GM06990 (cell line): ENCODE measurements at regions not wholly inside any gene's neighbourhood (a gene's known extent, or its start where the extent isn't known, plus 50 kb on each side); places are given as distances from the start of the nearest gene placed in this dataset.

Experiments
- DNase-seq: peaks from one replicate; pipeline ENCODE4 v3.0.0-alpha.2; 2011; ENCODE audit not compliant: insufficient read length; ENCODE audit errors: extremely low read depth
- H3K27me3 ChIP-seq: replicated peaks from 2 replicates; pipeline ENCODE4 v1.6.0; 2011; ENCODE audit warnings: low read length; ENCODE audit not compliant: control insufficient read depth, insufficient read depth
- H3K36me3 ChIP-seq: 2 replicates; pipeline ENCODE4 v1.5.1; 2011; ENCODE audit warnings: low read length; ENCODE audit not compliant: control insufficient read depth, insufficient read depth
- H3K4me3 ChIP-seq: replicated peaks from 2 replicates; pipeline ENCODE4 v1.5.1; 2011; ENCODE audit warnings: low read depth, mild to moderate bottlenecking, control low read depth, low read length
- TF ChIP-seq, protein P1 (sequence below): IDR thresholded peaks from 2 replicates; pipeline ENCODE4 v1.5.1; 2011; ENCODE audit warnings: low read length, control low read depth, mild to moderate bottlenecking, inconsistent platforms; ENCODE audit not compliant: insufficient read depth, poor library complexity, severe bottlenecking

DNA sequence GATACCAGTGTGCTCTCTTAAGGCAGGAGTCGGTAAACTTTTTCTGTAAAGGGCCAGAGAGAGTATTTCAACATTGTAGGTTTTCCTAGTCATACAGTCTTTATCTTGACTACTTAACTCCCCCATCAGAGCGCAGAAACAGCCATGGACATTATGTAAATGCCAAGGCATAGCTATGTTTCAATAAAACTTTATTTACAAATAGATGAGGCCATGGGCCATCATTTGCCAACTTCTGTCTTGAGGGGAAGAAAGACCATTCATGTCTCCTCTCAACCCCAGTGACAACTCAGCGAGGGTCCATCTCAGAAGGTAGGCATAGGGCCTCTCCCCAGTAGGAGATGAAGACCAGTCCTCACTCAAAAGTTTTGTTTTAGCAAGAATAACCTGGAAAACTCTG, 301.3 kb downstream of the FBXW7 start:
- H3K27me3 ChIP-seq = no peaks in the 10 kb centered on the region
- no peaks in the 10 kb centered on the region for H3K36me3 ChIP-seq
- DNase-seq = no peak
- TF ChIP-seq, protein P1, sequence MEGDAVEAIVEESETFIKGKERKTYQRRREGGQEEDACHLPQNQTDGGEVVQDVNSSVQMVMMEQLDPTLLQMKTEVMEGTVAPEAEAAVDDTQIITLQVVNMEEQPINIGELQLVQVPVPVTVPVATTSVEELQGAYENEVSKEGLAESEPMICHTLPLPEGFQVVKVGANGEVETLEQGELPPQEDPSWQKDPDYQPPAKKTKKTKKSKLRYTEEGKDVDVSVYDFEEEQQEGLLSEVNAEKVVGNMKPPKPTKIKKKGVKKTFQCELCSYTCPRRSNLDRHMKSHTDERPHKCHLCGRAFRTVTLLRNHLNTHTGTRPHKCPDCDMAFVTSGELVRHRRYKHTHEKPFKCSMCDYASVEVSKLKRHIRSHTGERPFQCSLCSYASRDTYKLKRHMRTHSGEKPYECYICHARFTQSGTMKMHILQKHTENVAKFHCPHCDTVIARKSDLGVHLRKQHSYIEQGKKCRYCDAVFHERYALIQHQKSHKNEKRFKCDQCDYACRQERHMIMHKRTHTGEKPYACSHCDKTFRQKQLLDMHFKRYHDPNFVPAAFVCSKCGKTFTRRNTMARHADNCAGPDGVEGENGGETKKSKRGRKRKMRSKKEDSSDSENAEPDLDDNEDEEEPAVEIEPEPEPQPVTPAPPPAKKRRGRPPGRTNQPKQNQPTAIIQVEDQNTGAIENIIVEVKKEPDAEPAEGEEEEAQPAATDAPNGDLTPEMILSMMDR = no peak
- no peak overlapping the region for H3K4me3 ChIP-seq

DNA sequence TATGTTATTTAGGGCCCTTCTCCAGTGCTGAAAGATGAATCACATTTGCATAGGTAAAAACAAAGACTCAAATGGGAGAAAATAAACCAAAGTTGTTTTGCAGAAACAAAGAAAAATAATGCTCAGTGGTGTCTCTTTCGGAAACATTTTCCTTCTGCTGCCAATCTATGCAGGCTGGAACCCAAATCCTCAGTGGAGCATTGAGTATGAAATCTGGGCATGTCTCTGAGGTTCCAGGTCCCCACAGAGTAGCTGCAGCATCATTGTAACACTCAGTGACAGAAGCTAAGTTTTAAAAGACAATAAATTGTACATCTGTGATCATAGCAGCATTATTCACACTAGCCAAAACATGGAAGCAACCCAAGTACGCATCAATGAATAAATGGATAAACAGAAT, 303.6 kb downstream of the FBXW7 start:
- H3K27me3 ChIP-seq = no peaks in the 10 kb centered on the region
- TF ChIP-seq, protein P1 = no peak
- no peak overlapping the region for H3K4me3 ChIP-seq
- no peaks in the 10 kb centered on the region for H3K36me3 ChIP-seq
- DNase-seq = no peak

DNA sequence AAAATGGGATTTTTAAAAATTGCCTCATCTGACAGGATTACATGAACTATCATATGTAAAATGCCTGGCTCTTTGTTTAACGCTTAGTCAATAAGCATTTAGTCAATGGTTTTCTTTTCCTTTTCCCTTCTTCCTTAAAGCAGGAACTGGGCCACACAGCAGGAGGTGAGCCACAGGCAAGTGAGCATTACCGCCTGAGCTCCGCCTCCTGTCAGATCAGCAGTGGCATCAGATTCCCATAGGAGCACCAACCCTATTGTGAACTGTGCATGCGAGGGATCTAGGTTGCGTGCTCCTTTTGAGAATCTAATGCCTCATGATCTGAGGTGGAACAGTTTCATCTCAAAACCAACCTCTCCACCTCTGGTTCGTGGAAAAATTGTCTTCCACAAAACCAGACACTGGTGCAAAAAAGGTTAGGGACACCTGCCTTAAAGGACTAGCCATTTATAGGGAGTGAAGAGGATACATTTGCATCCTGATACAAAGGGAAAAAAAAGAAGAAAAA, 306.1 kb downstream of the FBXW7 start:
- TF ChIP-seq, protein P1 = no peak
- no peaks in the 10 kb centered on the region for H3K36me3 ChIP-seq
- DNase-seq = no peak
- H3K27me3 ChIP-seq = no peaks in the 10 kb centered on the region
- no peak overlapping the region for H3K4me3 ChIP-seq

DNA sequence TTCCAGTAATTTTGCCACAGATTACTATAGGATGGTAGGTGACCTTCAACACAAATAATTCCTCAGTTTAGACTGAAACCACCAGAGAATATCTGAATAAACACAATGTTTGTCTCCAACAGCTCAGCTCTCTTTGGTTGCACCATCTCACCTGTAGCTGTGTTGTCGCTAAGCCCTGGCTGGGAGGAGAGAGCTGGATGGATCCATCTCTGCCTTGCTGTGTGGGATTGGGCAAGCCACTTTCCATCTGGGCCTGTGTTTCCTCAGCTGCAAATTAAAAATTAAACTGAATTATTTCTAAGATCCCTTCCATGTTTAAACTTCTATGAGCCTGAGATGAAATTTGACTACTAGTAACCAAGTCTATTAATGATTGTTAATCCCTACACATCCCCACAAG, 310.2 kb downstream of the FBXW7 start:
- H3K27me3 ChIP-seq = no peaks in the 10 kb centered on the region
- no peaks in the 10 kb centered on the region for H3K36me3 ChIP-seq
- DNase-seq = no peak
- TF ChIP-seq, protein P1 = no peak
- H3K4me3 ChIP-seq = no peak overlapping the region

DNA sequence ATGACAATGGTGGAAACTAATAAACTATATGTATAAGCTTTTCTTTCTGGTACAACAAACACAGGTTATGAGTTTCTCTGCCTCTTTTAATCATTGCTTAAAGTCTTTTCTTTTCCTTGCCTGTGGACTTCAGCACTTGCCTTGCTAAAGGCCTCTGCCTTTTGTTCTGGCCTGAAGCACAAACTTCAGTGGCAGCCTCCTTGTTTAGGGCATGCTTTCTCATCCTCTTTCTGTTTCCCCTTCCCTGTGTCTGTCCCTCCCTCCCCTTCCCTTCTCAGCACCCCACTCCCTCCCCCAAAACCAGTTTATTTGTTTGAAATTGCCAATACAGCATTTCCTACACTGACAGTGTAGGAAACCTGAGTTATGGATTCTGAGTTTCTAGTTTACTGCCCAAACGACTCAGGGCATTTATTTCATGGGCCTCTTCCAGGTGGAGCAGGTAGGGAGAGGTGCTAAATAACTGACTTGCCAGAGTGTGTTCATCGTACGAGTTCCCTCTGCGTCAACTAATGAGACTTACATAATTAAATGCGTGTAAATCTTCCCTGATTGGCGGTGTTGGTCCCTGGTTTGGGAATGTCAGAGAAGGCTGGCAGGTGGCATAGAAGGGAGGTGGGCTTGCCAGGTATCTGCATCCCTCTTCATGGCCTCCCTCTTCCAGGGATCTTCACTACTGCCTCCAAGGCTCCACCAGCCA, 311.0 kb downstream of the FBXW7 start:
- Histone ChIP-seq H3K27me3 (no peaks in the 10 kb centered on the region), H3K36me3 (no peaks in the 10 kb centered on the region), H3K4me3 (no peak overlapping the region)
- TF ChIP-seq, protein P1 = no peak
- DNase-seq = no peak
